ENCODE measurements at regions not wholly inside any gene's neighbourhood (a gene's known extent, or its start where the extent isn't known, plus 50 kb on each side); places are given as distances from the start of the nearest gene placed in this dataset.

GRCh38 chr12:46461907-46462640, 89.5 kb upstream of the SLC38A2 start:
- DNase-seq = no peak

GRCh38 chr12:46461459-46461858, 88.9 kb upstream of the SLC38A2 start:
- no peak for DNase-seq

- no peak for DNase-seq
These were observed 88.2 kb upstream of the SLC38A2 start for GRCh38 chr12:46460682-46461210.

GRCh38 chr12:46459861-46460545, 87.4 kb upstream of the SLC38A2 start:
- DNase-seq = no peak

- no peak for DNase-seq
These were observed 86.5 kb upstream of the SLC38A2 start for GRCh38 chr12:46459111-46459510.

GRCh38 chr12:46458500-46459102, 86.0 kb upstream of the SLC38A2 start:
- DNase-seq = no peak

GRCh38 chr12:46457958-46458357, 85.4 kb upstream of the SLC38A2 start:
- no peak for DNase-seq

GRCh38 chr12:46456356-46457334, 84.1 kb upstream of the SLC38A2 start:
- DNase-seq = no peak

GRCh38 chr12:46455648-46456352, 83.2 kb upstream of the SLC38A2 start:
- no peak for DNase-seq

- no peak for DNase-seq
These were observed 82.4 kb upstream of the SLC38A2 start for GRCh38 chr12:46454981-46455380.

- DNase-seq = no peak
These were observed 80.9 kb upstream of the SLC38A2 start for GRCh38 chr12:46453428-46453827.

GRCh38 chr12:46452776-46453175, 80.2 kb upstream of the SLC38A2 start:
- no peak for DNase-seq

GRCh38 chr12:46452061-46452615, 79.6 kb upstream of the SLC38A2 start:
- DNase-seq = no peak

- DNase-seq = no peak
These were observed 78.9 kb upstream of the SLC38A2 start for GRCh38 chr12:46451276-46452021.

- DNase-seq = no peak
These were observed 77.7 kb upstream of the SLC38A2 start for GRCh38 chr12:46450279-46450748.

GRCh38 chr12:46449856-46450255, 77.3 kb upstream of the SLC38A2 start:
- DNase-seq = no peak

- DNase-seq = no peak
These were observed 76.7 kb upstream of the SLC38A2 start for GRCh38 chr12:46449316-46449715.

- no peak for DNase-seq
These were observed 74.1 kb upstream of the SLC38A2 start for GRCh38 chr12:46446645-46447044.

GRCh38 chr12:46445551-46446235, 73.1 kb upstream of the SLC38A2 start:
- no peak for DNase-seq

- no peak for DNase-seq
These were observed 72.5 kb upstream of the SLC38A2 start for GRCh38 chr12:46445093-46445492.
